DOHH2 (cell line): ENCODE measurements at regions not wholly inside any gene's neighbourhood (a gene's known extent, or its start where the extent isn't known, plus 50 kb on each side); places are given as distances from the start of the nearest gene placed in this dataset.

Experiments used
- CTCF ChIP-seq: fragments of 200-600 bp; sonication (generic); IDR thresholded peaks from one replicate; pipeline ENCODE4 v1.5.1; 2014; ENCODE audit warnings: antibody characterized with exemption, mild to moderate bottlenecking, low read depth, low read length; ENCODE audit not compliant: poor library complexity, severe bottlenecking
- EZH2phosphoT487 ChIP-seq: fragments of 200-600 bp; sonication (generic); IDR thresholded peaks from 2 replicates; pipeline ENCODE4 v1.6.1; 2017; ENCODE audit warnings: borderline replicate concordance, mild to moderate bottlenecking, antibody characterized with exemption, low read length, moderate library complexity, mixed read lengths

- TF ChIP-seq CTCF (no peak), EZH2phosphoT487 (no peak)
Observed at GRCh38 chr3:175983379-175983778, 1124.2 kb downstream of the NAALADL2 start.
